T-helper 1 cell (primary cell): ENCODE measurements at regions not wholly inside any gene's neighbourhood (a gene's known extent, or its start where the extent isn't known, plus 50 kb on each side); places are given as distances from the start of the nearest gene placed in this dataset.

Source experiments
- DNase-seq, 5 donors: peaks; one replicate each; pipeline ENCODE4 v3.0.0-alpha.2; 2012 to 2020

DNA sequence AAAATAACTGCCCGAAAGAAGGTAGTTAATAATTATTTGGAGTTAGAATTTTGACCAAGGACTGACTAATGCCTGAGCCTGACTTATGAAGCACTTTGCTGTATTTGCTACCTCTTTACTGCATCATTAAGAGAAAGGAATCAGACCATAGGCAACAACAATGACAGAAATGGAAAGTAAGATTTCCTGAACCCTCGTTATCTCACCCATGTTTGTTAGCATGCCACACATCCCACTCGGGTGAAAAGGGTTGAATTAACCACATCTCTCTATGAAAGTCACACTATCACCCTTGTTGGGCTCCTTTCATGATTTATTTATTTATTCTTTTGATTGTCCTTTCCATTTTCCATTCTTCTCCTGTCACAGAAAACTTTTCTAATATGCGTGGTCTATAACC is 59.6 kb downstream of the OLIG3 start:
- no peak for DNase-seq

DNA sequence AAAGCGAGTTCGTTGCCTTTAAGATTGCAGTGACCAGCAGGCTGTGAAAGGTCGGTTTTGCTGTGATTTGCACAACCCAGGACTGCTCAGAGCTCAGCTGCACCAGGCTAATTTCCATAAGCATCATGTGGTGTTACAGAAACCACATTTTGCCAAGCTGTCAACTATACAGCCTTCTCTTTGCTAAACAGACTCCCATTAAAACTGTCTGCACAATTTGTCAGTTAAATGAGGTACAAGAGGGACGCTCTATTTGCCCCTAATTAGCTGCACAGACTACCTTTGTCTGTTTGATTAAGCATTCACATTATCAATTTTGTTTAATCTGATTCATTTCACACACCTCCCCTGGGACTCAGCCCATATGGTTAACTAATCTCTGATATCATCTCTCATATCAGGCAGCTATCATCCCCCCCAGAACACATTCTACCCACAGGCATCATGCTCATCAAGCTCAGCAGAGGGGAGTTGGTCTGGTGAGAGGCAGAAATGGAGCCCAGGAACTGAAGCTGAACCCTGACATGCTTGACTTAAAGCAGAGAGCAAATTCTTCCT is 62.1 kb downstream of the OLIG3 start:
- DNase-seq = no peak

DNA sequence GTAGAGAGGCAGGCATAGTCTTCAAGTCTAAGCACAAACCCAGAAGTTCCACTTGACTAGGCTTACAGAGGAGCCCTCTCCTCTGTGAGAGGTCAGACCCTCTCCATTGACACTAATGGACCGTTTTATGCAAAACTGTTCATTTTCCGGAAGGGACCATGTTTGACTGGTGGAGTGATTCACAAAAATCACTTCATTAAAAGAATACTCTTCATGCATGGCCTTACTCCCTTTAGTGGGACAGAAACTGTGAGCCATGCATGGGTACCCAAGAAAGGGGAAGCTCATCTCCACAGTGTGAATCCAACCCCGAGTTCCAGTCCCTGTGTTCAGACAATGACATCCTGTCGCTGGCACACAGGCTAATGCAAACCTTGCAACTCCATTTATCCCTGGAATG is 63.2 kb downstream of the OLIG3 start:
- no peak for DNase-seq

DNA sequence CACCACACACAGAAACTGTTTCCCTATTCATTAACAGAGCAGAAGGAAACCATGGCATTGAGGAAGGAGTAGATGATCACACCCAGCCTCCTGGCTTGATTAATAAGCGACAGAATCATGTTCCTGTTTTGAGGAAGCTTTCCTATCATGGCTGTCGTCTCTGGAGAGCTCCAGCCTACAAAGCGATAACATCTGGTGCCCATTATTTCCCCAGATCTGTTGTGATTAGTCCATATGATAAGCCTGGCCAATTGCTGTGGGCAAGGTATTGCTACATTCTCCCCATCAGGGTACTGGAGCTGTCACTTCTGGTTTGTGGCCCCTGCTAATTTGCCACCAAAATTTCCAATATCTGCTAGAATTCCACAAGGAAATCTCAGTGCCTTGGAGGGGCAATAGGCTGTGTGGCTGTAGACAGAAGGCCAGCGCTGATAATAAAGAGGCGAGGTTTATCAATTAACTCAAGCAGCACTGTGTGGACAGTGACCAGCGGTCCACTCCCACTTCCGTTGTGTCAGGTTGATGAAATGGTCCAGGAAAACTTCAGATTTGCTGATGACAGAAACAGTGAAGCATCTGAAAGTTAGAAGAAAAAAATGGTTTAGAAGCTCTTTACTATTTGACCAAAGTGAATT is 66.4 kb downstream of the OLIG3 start:
- DNase-seq = no peak

DNA sequence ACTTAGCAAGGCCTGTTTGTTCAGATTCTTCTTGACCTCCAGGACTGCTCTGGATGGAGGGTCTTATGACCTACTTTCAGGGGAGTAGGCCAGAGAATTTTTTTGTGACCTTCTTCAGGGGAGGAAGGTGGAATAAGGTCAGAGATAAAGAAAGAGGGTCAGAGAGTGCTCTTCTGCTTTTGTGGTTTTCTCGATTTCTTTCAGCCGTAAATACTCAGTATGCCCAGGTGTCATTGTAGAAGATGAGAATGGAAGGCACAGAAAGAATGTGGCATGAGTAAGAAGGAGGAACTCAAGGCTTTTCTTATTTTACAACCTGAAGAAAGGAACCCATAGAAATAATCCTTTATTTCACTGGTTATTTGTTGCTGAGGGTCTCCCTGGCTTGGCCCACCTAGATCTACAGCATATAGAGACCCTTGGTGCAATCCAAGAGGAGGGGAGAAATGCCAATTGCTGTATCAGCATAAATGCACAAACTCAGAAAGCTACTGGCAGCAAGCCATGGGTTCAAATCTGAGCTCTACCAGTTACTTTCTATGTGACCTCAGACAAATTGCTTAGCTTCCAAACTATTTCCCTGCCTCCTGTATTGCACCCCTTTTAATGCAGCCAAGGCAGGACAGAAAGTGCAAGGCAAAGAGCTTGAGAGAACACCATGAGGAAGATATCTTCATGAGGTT is 68.0 kb downstream of the OLIG3 start:
- no peak for DNase-seq

DNA sequence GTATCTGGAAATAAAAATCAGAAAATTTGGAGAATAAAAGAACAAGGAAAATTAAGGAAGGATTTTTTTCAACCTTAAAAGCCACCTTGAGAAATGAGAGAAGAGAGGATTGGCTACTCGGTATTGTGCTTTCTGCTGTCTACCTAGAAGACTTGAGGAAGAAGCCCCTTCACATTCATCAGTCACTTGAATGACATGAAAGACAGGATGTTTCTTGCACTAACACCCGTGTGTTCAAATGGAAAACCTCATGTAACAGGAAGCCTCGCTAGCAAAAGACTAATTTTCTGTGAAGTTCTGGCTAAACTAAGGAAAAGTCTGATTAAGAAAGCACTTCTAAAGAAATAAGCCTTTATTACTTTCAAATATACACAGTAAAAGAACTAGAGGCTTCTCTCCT is 69.9 kb downstream of the OLIG3 start:
- DNase-seq = peak in 1 of 5 donors; percentile 14

DNA sequence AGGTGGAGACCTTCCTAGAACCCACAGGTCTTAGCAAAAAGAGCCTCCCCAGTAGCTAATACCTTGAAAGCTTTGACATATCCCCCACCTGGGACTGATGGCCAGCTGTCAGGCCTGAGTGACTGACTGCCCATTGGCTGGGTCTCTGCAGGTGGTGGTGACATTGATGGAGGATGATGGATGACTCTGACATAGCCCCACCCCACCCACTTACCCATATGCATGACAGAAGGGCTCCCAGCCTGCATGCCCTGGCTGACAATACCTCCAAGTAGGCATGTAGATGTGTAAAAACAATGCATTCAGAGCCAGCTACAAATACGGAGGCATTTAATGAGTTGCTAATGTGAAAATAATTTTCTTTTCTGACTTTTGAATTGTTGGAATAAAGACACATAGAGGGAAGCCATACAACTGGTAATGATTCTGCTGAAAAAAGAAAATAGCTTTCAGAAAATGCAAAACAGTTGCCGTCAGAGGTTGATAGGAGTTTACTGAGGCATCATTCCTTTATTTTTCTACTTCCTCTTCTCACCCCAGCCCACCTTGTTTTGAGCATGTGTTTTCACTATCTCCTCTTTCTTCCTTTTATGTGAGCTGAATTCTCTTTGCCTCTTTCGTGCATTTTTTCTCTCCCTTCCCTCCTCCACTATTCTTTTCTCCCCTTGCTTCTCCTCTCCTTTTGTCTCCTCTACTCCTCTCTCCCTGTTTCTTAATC is 70.6 kb downstream of the OLIG3 start:
- no peak for DNase-seq

DNA sequence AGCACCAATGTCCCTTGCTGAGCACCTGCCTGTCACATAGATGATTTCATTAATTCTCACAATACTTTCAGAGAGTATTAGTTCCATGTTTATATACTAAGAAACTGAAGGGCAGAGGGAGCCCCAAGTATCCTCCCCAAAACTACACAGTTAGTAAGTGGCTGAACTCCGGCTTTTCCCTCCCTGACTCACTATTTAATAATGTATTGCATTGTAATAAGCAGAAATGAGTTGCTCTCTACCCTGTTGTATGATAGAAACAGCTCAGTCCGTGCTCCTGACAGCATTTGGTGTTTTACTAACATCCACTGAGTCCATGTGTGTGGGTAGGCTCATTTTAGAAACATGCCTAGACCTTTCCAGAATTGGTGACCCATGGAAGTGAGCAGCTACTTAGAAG is 76.8 kb downstream of the OLIG3 start:
- no peak for DNase-seq

DNA sequence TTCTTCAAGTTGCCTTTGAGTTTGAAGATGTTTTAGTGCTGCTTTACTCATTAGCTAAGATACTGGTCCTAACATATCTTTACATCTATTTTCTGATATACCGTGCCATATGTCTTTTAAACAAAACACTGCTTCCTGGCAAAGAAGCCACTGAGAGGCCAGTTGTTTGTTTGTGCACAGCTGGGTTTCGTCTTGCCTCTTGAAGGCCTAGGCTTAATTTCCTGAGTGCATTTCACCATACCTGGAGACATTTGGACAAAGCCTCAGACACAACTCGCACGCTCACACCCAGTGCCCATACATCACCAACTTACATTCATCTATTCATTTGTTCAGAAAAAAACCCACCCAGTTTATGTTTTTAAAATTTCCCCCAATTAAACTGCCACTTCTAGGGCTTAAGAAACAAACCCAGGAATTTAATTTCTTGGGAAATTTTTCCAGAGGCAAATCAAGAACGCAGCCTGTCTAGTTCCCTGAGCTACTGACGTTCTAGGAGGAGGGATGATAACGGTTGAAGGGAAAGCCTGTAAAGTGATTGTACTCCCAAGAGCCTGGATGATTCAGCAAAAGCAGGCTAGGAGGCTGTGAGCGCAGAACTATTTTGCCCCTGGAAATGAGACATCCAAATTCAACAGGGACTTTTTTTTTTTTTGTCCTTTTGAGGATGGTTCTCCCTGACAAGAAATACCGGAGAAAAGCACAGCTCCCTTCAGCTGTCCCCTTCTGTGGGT is 77.7 kb downstream of the OLIG3 start:
- DNase-seq = no peak

DNA sequence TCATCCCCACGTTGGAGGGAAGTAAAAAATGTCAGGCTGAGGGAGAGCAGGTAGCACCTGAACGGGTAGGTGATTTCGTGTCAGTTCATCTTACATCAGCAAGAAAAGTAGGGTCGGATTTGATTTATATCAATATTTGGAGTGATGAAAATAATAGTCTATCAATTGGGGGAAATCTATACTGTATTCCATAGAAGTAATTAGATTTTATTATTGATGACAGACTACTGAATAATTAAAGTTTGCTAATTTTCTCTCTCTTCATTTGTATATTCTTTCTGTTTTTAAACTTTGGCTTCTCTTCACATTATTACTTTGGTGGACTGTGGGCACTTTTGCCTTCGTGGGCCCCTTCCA is 78.4 kb downstream of the OLIG3 start:
- DNase-seq = no peak

DNA sequence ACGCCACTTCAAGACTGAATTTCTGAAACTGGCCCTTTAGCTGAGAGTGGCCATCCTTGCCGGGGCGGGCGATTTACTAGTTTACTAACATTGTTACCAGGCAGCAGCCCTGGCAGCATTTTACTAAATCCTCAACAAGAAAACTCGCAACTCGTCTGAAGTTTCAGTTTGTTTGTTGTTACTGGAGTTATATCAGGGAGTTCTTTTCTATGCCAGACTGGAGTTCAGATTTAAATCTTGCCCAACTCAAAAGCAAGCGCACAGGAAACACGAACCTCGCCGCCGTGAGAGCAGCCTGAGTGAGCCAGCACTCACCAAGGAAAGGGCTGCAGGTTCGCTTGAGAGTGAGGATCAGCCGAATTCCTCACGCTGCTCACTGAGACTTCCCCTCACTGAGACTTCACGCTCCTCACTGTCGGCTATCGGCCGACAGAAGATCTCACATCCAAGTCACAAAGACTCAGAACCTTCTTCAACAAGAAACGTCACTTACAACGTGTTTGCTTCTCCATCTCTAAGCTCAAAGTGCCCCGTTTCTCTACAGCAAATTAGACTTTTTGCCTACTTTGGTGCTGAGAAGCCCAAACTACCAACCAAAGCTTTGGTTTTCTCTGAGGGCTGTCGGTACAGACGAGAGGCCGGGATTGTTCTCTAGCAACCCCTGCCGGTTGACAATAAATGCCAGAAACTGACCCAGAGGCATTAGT is 78.9 kb downstream of the OLIG3 start:
- DNase-seq = peak in 4 of 5 donors; percentile 33 to 80 (median 52)

DNA sequence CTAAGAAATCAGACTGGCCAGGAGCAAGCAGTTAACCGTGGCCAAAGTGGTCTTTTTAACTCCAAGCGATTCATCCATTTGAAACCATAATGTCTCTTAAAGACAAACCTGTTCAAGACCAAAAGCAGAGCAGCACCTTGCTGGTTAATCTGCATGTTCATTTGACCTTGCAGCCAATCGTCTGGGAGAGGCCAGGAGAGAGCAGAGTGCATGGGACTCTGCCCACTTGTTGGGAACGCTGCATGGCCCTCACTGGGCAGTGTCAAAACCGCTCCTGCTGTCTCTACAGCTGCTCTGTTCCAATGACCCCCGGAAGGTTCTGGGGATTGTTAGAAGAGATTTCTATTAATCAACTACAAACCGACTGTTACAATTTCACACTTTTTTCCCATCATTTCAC is 79.6 kb downstream of the OLIG3 start:
- no peak for DNase-seq

DNA sequence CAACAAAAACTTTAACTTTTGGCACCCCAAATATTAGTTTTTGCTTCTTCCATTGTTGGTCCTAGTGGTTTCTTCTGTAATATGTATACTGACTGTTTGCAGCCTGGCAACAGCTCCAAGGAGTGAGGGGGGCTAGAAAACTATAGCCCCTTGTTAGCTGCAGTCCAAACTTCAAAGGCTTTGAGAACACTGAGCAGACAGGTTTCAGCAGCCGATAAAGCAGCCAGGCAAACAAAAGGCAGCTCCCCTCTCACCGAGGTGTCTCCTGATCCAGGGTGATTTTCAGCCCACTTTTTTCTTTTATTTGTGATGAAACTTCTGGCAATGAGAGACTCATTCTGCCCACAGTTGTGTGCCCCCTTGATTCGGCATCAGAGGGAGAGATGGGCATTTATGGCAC is 80.7 kb downstream of the OLIG3 start:
- DNase-seq = no peak

DNA sequence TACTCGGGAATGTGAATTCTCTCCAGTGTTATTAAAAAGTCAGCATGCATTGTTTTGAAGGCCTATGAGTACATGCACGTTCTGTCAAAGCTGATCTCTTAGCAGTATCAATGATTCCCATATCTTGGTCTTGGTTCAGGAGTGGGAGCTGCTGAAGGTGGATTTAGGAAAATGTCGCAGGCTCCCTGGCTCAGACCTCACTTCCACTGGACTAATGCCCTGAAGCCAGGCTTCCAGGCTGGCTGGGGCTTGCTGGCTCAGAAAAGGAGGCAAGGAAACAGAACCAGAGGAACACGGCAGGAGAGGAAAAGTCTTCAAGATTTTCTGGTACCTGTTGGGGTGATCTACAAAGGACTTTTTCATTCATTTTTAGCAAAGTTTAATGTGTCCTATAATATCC is 81.6 kb downstream of the OLIG3 start:
- DNase-seq = no peak

DNA sequence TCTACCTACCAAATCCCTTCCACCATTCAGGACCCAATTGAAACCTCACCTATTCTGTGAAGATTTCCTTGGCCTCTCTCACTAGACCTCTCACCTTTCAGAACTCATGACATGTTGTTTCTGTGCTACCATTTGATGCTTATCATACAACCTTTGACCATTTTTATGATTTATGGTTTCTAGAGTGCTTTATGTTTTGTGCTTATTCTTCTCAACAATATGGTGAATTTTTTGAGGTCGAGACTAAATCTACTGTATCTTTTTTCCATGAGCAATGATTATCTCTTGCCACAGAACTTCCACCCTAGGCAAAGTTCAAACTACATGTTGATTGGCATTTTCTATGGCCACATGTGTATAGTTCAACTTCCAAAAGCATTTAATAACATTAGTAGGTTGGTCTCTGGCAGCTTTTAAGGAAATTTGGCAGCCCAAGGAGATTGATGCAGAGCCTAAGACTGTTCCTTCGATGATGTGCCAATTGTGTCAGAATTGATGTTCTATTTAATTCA is 84.9 kb downstream of the OLIG3 start:
- DNase-seq = no peak

DNA sequence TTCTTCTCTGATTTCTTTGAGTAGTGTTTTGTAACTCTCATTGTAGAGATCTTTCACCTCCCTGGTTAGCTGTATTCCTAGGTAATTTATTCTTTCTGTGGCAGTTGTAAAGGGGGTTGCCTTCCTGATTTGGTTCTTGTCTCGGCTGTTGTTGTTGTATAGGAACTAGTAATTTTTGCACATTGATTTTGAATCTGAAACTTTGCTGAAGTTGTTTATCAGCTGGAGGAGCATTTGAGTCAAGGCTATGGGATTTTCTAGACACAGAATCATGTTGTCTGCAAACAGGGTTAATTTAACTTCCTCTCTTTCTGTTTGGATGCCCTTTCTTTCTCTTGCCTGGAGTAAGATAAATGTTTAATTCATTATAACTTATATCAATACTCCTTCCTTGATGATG is 86.4 kb downstream of the OLIG3 start:
- peak in 1 of 5 donors; percentile 48 for DNase-seq

DNA sequence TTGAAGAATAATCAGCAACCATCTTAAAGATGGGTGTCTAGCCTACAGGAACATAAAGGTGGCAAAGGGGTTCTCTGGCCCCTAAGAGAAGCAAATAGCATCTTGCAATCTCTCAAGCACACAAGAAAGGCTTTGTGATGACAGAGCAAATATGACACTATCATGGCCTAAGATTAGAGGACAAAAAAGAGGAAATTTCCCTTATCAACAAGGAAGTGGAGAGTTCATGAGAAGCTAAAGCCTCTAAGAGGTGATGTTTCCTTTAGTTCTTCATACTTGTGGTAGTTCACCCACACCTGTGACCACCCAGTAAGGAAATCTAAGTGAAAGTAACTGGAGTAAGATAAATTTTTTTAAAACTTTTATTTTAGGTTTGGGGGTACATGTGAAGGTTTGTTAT is 88.4 kb downstream of the OLIG3 start:
- no peak for DNase-seq

DNA sequence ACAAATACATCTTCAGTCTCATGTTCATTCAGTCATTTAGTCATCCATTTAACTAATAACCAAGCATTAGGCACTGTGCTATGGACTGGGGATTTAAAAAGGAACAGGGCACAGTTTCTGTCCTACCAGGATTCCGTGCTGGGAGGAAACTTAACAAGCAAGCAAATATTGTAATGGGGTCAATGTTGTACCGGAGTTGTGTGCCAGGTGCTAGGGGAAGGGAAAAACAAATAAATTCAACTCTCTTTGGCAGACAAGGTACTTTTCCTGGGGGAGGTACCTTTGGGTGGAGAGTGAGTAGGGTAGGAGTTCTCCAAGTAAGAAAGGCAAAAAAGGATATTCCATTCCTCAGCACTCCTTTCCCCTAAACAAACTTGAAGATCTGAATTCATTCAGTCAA is 90.3 kb downstream of the OLIG3 start:
- DNase-seq = no peak

DNA sequence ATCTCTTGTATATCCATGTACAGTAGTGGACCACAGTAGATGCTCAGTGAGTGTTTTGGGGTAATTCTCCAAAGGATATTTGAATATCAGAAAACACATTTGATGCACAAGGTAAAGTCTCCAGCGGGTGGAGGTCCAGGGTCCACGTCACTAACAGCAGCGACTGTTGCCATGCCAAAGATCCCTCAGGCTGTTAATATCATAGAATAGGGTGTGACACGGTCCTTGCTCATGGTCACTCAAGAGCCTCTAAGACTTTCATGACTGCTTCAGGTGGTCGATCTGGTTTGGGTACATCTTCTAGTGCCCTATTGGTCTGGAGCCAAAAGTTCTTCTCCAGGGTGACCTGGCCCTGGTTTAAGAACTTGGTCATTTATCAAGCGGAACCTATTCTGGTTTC is 90.8 kb downstream of the OLIG3 start:
- no peak for DNase-seq

DNA sequence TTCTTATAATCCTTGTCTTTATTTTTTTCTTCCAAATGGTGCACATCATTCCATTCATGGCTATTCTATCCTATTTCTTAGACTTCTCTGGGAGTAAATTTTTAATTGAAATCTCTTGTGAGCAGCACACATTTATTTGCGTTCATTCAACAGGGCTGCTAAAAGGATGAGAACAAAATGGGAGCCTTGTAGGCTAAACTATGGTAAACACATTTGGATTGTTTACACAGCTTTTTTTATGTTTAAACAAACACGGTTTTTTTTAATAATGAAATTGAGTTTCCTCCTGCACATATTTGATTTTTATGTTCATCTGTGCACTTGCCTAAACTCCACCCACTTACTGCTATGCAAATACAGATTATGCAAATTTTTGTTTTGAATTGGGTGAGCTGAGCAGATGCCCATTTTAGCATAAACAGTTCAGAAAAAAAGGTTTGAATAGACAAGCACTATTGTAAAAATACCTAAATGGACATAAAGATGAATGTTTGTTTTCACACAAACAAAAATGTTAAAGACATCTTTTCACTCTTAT is 92.0 kb downstream of the OLIG3 start:
- no peak for DNase-seq

DNA sequence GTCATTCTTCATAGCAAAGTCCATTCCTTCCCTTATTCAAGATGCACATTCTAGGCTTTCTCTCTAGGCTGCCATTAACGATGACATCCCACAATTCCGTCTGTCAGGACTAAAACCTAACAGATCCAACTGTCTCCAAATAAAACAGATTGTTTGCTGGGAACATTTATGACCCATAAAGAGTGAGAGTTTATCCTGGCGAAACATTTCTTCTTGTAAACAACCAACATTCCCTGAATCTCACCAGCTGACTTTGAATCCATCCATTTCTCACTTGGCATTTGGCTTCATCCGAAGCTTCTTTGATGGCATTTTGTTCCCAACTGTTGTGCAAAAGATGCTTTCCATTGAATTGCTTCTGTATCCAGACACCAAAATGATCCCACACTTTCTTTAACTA is 93.1 kb downstream of the OLIG3 start:
- no peak for DNase-seq

DNA sequence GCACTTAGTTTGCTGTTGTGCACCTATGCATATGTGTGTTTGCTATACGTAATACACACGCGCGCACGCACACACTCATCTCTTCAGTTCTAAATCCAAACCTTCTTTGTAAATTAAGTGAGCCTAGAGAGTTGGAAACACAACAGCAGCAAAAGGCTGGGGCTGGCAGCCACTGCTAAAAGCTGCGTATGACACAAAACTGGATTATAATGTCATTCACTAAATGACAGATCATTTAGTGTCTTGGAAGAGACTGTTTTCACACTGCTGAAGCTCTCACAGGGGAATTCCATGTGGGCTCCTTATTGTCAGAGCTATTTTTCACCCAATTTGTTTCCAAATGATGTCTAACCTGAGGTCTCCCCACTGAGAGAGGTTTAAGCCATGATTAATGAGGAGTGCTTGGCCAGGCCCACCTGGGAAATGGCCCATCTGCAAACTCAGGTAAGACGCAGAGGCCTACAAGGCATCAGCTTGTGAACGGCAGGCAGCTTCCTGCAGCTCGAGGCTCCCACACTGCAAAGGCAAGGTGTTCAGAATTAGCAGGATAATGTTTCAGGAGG is 94.2 kb downstream of the OLIG3 start:
- peak in 1 of 5 donors; percentile 63 for DNase-seq
